GM19193 (cell line): ENCODE measurements at regions not wholly inside any gene's neighbourhood (a gene's known extent, or its start where the extent isn't known, plus 50 kb on each side); places are given as distances from the start of the nearest gene placed in this dataset.

Source experiments
- POLR2A ChIP-seq: IDR thresholded peaks from 4 replicates; pipeline ENCODE4 v1.6.1; 2011; ENCODE audit not compliant: insufficient read depth, insufficient read length; ENCODE audit errors: extremely low read depth

DNA sequence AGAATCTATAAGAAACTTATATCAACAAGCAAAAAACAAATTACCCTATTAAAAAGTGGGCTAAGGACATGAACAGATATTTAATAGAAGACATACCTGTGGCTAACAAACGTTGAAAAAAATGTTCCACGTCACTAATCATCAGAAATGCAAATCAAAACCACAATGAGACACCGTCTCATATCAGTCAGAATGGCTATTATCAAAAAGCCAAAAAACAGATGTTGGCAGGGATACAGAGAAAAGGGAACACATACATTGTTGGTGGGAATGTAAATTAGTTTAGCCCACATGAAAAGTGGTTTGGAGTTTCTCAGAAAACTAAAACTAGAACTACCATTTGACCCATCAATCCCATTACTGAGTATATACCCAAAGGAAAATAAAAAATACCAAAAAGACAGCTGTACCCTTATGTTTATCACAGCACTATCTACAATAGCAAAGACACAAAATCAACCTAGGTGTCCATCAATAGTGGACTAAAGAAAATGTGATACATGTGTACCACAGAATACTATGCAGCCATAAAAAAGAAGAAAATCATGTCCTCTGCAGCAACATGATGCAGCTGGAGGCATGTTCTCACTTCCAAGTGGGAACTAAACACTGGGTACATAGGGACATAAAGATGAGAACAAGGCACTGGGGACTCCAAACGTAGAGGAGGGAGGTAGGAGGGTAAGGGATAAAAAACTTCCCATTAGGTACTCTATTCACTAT, 83.8 kb upstream of the TMEM168 start:
- TF ChIP-seq POLR2A: no peak

DNA sequence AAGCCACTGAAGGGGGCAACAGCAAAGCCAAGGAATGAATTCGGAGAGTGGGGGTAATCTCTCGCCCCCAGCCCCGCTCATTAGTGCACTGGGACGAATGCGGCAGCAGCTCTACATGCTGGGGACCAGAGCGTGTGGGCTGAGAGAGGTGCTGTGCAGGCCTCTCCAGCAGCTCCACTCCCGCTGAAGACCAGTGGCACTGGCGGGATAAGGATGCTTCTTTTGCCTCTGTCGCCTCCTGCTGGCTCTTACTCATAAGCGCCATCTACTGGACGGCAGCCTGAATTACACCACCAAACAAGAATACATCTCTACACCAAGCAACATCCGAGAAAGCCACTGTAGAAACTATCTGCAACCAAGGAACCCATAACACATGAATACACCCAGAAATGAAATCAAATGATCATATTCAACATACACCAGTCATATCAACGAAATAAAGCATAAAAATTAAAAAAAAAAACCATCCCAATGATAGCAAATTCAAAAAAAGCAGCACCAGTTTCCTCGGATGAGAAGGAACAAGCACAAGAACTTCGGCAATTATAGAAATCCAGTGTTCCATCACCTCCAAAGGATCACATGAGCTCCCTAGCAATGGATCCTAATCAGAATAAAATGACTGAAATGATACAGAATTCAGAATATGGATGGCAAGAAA, 79.0 kb upstream of the TMEM168 start:
- TF ChIP-seq POLR2A: no peak

DNA sequence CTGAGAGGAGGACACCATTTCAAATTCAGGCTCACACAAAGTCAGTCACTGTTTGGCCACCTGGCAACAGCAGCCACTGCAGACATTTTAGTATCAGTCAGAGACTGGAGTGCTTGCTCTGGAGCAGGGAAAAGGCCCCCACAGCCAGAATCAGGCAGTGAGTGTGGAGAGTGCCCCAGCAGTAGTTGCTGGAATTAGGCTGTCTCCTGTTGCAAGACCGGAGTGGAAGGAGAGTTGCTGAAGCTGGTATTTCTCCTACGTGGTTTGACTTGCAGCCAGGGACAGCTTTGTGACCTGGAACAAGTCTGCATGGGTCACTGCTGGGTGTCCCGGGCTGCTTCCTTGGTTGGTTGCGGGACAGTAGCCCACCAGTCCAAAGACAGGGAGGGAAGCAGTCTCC, 78.4 kb upstream of the TMEM168 start:
- no peak for TF ChIP-seq POLR2A

DNA sequence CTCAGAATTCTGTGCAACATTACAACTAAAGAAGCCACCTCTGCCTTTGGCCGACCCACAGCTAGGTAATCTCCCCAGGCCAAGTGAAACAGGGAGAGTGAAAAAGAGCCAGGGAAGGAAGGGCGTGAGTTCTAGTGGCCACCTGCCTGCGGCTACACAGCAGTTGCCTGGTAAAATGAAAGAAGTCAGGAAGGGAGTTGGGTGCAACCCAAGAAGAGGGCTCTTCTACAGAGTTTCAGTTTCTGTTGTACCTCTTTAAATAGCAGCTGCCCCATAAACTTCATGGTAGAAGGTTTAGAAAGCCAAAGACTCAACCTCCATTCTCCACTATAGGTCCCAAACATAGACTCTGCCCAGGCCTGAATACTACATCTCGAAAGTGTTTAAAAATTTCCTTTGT, 76.2 kb upstream of the TMEM168 start:
- no peak for TF ChIP-seq POLR2A

DNA sequence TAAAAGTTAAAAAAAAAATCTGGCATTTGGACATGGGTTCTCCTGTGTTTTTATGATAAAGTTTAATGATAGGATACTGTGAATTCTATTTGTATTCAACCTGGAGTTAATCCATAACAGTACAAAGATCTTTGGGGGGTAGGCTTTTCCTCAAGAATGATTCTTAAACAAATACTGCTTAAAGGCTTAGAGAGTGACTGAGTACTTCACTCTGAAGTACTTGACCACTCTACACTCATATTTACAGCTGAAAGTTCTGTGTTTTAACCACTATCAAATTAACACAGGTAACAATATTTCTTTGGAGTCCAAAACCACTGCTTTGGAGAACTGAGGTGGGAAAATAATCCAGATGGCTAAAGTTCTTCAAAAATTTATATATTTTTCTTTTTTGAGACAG, 74.2 kb upstream of the TMEM168 start:
- no peak for TF ChIP-seq POLR2A

- no peak for TF ChIP-seq POLR2A
These were observed 68.6 kb upstream of the TMEM168 start for GRCh38 chr7:112858838-112859237.

- no peak for TF ChIP-seq POLR2A
These were observed 65.0 kb upstream of the TMEM168 start for GRCh38 chr7:112855227-112855626.

DNA sequence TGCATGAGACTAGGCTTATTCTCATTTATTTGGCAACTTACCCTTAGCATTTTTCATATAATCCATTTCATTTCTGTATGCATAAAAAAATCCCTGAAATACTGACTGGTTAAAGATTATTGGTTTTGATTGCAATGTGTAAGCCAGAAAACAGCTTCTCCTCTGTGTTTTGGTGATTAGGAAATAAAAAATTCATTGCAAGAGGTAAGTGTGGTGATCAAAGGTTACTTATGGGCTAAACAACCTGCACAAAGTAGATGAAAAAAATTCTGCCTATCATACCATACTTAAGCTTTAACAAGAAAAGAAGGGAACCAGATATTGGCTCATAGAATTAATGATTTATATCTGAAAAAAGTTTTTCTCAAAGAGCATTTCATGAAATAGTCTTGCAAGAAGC, 64.0 kb upstream of the TMEM168 start:
- TF ChIP-seq POLR2A: no peak

GRCh38 chr7:112853422-112853821, 63.2 kb upstream of the TMEM168 start:
- no peak for TF ChIP-seq POLR2A

GRCh38 chr7:112843151-112843550, 53.0 kb upstream of the TMEM168 start:
- no peak for TF ChIP-seq POLR2A
